Left ventricle myocardium inferior (tissue), 1 donor: ENCODE measurements at regions not wholly inside any gene's neighbourhood (a gene's known extent, or its start where the extent isn't known, plus 50 kb on each side); places are given as distances from the start of the nearest gene placed in this dataset.

Source experiments
- DNase-seq: peaks from one replicate; pipeline ENCODE4 v3.0.0-alpha.2; 2020
- H3K27ac ChIP-seq: fragments of 200-600 bp; replicated peaks from 2 replicates; pipeline ENCODE4 v1.8.0; 2021
- H3K27me3 ChIP-seq: fragments of 200-600 bp; 2 replicates; pipeline ENCODE4 v1.8.0; 2021; ENCODE audit warnings: low read depth
- H3K36me3 ChIP-seq: fragments of 200-600 bp; 2 replicates; pipeline ENCODE4 v1.8.0; 2021
- H3K4me1 ChIP-seq: fragments of 200-600 bp; 2 replicates; pipeline ENCODE4 v1.8.0; 2021
- H3K4me3 ChIP-seq: fragments of 200-600 bp; 2 replicates; pipeline ENCODE4 v1.8.0; 2021; ENCODE audit warnings: mild to moderate bottlenecking, moderate library complexity
- H3K9me3 ChIP-seq: fragments of 200-600 bp; replicated peaks from 2 replicates; pipeline ENCODE4 v1.8.0; 2021
- intact Hi-C: fragments of 100-400 bp; cut with micrococcal nuclease; formaldehyde crosslinking; loops from one replicate; pipeline ENCODE4 v1.11.0; 2022
- TF ChIP-seq, protein P1 (sequence below): fragments of 200-600 bp; IDR thresholded peaks from 2 replicates; pipeline ENCODE4 v1.8.0; 2021; ENCODE audit warnings: antibody characterized with exemption, mild to moderate bottlenecking, borderline replicate concordance
- donor health status: DM: no; HTN: yes; CAD: no; lungs with severe emphysema.

GRCh38 chr1:73500154-73500553, 697.8 kb downstream of the LRRIQ3 start:
- no peak for DNase-seq
- Histone ChIP-seq H3K4me3 (no peak overlapping the region), H3K36me3 (no peaks in the 10 kb centered on the region), H3K9me3 (no peaks in the 10 kb centered on the region), H3K27ac (no peak overlapping the region), H3K27me3 (no peaks in the 10 kb centered on the region), H3K4me1 (no peaks in the 10 kb centered on the region)
- intact Hi-C loops = no loop called here
- TF ChIP-seq, protein P1, sequence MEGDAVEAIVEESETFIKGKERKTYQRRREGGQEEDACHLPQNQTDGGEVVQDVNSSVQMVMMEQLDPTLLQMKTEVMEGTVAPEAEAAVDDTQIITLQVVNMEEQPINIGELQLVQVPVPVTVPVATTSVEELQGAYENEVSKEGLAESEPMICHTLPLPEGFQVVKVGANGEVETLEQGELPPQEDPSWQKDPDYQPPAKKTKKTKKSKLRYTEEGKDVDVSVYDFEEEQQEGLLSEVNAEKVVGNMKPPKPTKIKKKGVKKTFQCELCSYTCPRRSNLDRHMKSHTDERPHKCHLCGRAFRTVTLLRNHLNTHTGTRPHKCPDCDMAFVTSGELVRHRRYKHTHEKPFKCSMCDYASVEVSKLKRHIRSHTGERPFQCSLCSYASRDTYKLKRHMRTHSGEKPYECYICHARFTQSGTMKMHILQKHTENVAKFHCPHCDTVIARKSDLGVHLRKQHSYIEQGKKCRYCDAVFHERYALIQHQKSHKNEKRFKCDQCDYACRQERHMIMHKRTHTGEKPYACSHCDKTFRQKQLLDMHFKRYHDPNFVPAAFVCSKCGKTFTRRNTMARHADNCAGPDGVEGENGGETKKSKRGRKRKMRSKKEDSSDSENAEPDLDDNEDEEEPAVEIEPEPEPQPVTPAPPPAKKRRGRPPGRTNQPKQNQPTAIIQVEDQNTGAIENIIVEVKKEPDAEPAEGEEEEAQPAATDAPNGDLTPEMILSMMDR = no peak

- intact Hi-C loops = no loop called here
- H3K27me3 ChIP-seq = no peaks in the 10 kb centered on the region
- no peaks in the 10 kb centered on the region for H3K4me1 ChIP-seq
- no peak overlapping the region for H3K4me3 ChIP-seq
- no peaks in the 10 kb centered on the region for H3K36me3 ChIP-seq
- DNase-seq = no peak
- H3K27ac ChIP-seq = no peak overlapping the region
- TF ChIP-seq, protein P1 = no peak
- no peaks in the 10 kb centered on the region for H3K9me3 ChIP-seq
Observed at GRCh38 chr1:73499671-73500070, 698.3 kb downstream of the LRRIQ3 start.

DNA sequence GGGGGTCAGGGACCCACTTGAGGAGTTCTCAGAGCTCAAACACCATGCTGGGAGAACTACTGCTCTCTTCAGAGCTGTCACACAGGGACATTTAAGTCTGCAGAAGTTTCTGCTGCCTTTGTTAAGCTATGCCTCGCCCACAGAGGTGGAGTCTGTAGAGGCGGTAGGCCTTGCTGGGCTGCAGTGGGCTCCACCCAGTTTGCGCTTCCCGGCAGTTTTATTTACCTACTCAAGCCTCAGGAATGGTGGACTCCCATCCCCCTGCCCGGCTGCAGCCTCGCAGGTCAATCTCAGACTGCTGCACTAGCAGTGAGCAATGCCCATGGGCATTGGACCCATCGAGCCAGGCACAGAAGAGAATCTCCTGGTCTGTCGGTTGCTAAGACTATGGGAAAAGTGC, 706.4 kb downstream of the LRRIQ3 start:
- intact Hi-C loops = no loop called here
- no peak for DNase-seq
- Histone ChIP-seq H3K9me3 (peaks cover 13% of the 10 kb centered on the region), H3K4me1 (no peaks in the 10 kb centered on the region), H3K27ac (no peak overlapping the region), H3K27me3 (no peaks in the 10 kb centered on the region), H3K36me3 (no peaks in the 10 kb centered on the region), H3K4me3 (no peak overlapping the region)
- TF ChIP-seq, protein P1 = no peak

DNA sequence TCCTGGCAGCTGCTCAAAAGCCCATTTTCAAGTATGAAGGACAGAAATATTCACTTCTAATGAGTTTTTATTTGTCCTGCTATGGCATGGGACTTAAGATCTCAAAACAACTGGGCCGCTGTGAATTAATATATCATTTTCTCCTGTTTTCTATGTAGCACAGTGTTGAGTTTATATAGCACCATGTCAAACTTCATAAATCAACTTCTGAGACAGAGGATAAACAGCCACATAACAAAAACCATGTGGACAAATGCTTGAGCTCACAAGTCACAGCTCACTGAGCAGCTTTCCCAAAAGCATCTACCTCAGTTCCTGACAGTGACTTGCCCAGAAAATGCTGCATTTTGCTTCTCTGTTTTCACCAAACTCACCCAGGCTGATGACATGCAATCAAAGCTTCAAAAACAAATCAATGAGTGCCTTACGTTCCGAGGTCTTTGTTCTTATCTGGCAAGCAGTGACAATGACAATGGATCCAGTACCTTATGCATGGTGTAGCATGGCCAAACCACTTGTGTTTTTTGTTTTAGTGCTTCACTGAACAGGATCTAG, 722.6 kb downstream of the LRRIQ3 start:
- no peaks in the 10 kb centered on the region for H3K4me1 ChIP-seq
- intact Hi-C loops = no loop called here
- TF ChIP-seq, protein P1 = no peak
- H3K27me3 ChIP-seq = no peaks in the 10 kb centered on the region
- no peak for DNase-seq
- peaks cover 9% of the 10 kb centered on the region for H3K9me3 ChIP-seq
- H3K27ac ChIP-seq = no peak overlapping the region
- H3K36me3 ChIP-seq = no peaks in the 10 kb centered on the region
- no peak overlapping the region for H3K4me3 ChIP-seq

DNA sequence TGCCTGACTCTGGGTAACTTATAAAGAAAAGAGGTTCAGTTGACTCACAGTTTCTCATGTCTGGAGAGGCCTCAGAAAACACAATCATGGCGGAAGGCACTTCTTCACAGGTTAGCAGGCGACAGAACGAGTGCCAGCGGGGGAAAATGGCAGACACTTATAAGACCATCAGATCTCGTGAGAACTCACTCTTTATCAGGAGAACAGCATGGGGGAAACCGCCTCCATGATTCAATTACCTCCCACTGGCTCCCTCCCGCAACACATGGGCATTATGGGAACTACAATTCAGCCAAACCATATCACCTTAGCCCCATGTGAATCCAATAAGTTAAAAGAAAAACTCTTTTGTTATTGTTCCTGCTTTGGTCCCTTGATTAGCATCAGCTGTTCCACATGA, 725.2 kb downstream of the LRRIQ3 start:
- H3K4me3 ChIP-seq = no peak overlapping the region
- H3K27ac ChIP-seq = no peak overlapping the region
- no peak for DNase-seq
- TF ChIP-seq, protein P1 = no peak
- H3K27me3 ChIP-seq = no peaks in the 10 kb centered on the region
- peaks cover 9% of the 10 kb centered on the region for H3K9me3 ChIP-seq
- intact Hi-C loops = no loop called here
- no peaks in the 10 kb centered on the region for H3K36me3 ChIP-seq
- H3K4me1 ChIP-seq = no peaks in the 10 kb centered on the region
